Spinal cord (tissue), 9 donors: ENCODE measurements at regions not wholly inside any gene's neighbourhood (a gene's known extent, or its start where the extent isn't known, plus 50 kb on each side); places are given as distances from the start of the nearest gene placed in this dataset.

Experiments used
- DNase-seq, 6 donors: peaks; one replicate each; pipeline versions ENCODE4 v3.0.0 to v3.0.0-alpha.2; 2013 to 2015; ENCODE audit warnings: low spot score in 6 of 6, low read depth in 4 of 6
- H3K27ac ChIP-seq: one replicate; pipeline ENCODE4 v1.5.1; 2013; ENCODE audit warnings: low read depth, low read length, control low read depth
- H3K27me3 ChIP-seq: one replicate; pipeline ENCODE4 v1.6.1; 2013; ENCODE audit warnings: low read length; ENCODE audit not compliant: control insufficient read depth, insufficient read depth
- H3K36me3 ChIP-seq: one replicate; pipeline ENCODE4 v1.6.1; 2013; ENCODE audit warnings: low read length; ENCODE audit not compliant: control insufficient read depth, insufficient read depth
- H3K4me1 ChIP-seq: one replicate; pipeline ENCODE4 v1.6.1; 2013; ENCODE audit warnings: low read length; ENCODE audit not compliant: control insufficient read depth, insufficient read depth
- H3K4me3 ChIP-seq: one replicate; pipeline ENCODE4 v1.5.1; 2013; ENCODE audit warnings: low read depth, low read length, control low read depth
- H3K9me3 ChIP-seq: one replicate; pipeline ENCODE4 v1.6.1; 2013; ENCODE audit warnings: low read length; ENCODE audit not compliant: control insufficient read depth, insufficient read depth
- WGBS: methylation state at CpG from one replicate; pipeline ENCODE4 v1.1.5; 2013; ENCODE audit warnings: missing lambda C conversion rate; ENCODE audit not compliant: insufficient coverage; 5-methylcytosine and 5-hydroxymethylcytosine counted together
- donor health status: healthy.

- no peaks in the 10 kb centered on the region for H3K27me3 ChIP-seq
- H3K27ac ChIP-seq = no peak overlapping the region
- no peaks in the 10 kb centered on the region for H3K36me3 ChIP-seq
- no peaks in the 10 kb centered on the region for H3K4me1 ChIP-seq
- H3K9me3 ChIP-seq = no peaks in the 10 kb centered on the region
- H3K4me3 ChIP-seq = no peak overlapping the region
- peak in 1 of 6 donors; percentile 4 for DNase-seq
These were observed 1143.8 kb downstream of the MAT2B start for GRCh38 chr5:164649266-164649665.

- Histone ChIP-seq H3K27me3 (no peaks in the 10 kb centered on the region), H3K4me3 (no peak overlapping the region), H3K4me1 (no peaks in the 10 kb centered on the region), H3K27ac (no peak overlapping the region), H3K36me3 (no peaks in the 10 kb centered on the region), H3K9me3 (no peaks in the 10 kb centered on the region)
- no peak for DNase-seq
- no CpG with 5 or more reads among the region's 1 CpG for WGBS
These were observed 1145.0 kb downstream of the MAT2B start for GRCh38 chr5:164650427-164650826.

GRCh38 chr5:164651546-164652275 lies 1146.3 kb downstream of the MAT2B start:
- Histone ChIP-seq H3K36me3 (no peaks in the 10 kb centered on the region), H3K9me3 (no peaks in the 10 kb centered on the region), H3K4me3 (no peak overlapping the region), H3K27ac (no peak overlapping the region), H3K4me1 (no peaks in the 10 kb centered on the region), H3K27me3 (no peaks in the 10 kb centered on the region)
- WGBS = 86% methylated on average over 5 of the region's 7 CpGs
- DNase-seq = no peak

GRCh38 chr5:164652276-164652660 lies 1146.8 kb downstream of the MAT2B start:
- Histone ChIP-seq H3K36me3 (no peaks in the 10 kb centered on the region), H3K4me3 (no peak overlapping the region), H3K27ac (no peak overlapping the region), H3K27me3 (no peaks in the 10 kb centered on the region), H3K4me1 (no peaks in the 10 kb centered on the region), H3K9me3 (no peaks in the 10 kb centered on the region)
- no CpG with 5 or more reads among the region's 1 CpG for WGBS
- no peak for DNase-seq

- 100% methylated on average over 1 of the region's 2 CpGs for WGBS
- DNase-seq = no peak
- no peak overlapping the region for H3K27ac ChIP-seq
- no peaks in the 10 kb centered on the region for H3K27me3 ChIP-seq
- no peaks in the 10 kb centered on the region for H3K9me3 ChIP-seq
- H3K36me3 ChIP-seq = no peaks in the 10 kb centered on the region
- H3K4me1 ChIP-seq = no peaks in the 10 kb centered on the region
- no peak overlapping the region for H3K4me3 ChIP-seq
These were observed 1158.0 kb downstream of the MAT2B start for GRCh38 chr5:164663198-164663989.

- no peaks in the 10 kb centered on the region for H3K36me3 ChIP-seq
- WGBS = no CpG with 5 or more reads among the region's 3 CpGs
- H3K27ac ChIP-seq = no peak overlapping the region
- no peaks in the 10 kb centered on the region for H3K4me1 ChIP-seq
- no peaks in the 10 kb centered on the region for H3K27me3 ChIP-seq
- no peak for DNase-seq
- H3K4me3 ChIP-seq = no peak overlapping the region
- H3K9me3 ChIP-seq = no peaks in the 10 kb centered on the region
These were observed 1166.2 kb downstream of the MAT2B start for GRCh38 chr5:164671640-164672039.

- no peaks in the 10 kb centered on the region for H3K9me3 ChIP-seq
- H3K36me3 ChIP-seq = no peaks in the 10 kb centered on the region
- WGBS = 100% methylated on average over 1 of the region's 4 CpGs
- no peaks in the 10 kb centered on the region for H3K27me3 ChIP-seq
- H3K27ac ChIP-seq = no peak overlapping the region
- no peaks in the 10 kb centered on the region for H3K4me1 ChIP-seq
- DNase-seq = peak in 4 of 6 donors; percentile 2 to 86 (median 18)
- H3K4me3 ChIP-seq = no peak overlapping the region
These were observed 1166.8 kb downstream of the MAT2B start for GRCh38 chr5:164672205-164672604.

- no CpG with 5 or more reads among the region's 3 CpGs for WGBS
- no peak overlapping the region for H3K27ac ChIP-seq
These were observed 1167.7 kb downstream of the MAT2B start for GRCh38 chr5:164672931-164673694.

GRCh38 chr5:164679461-164679860 lies 1174.0 kb downstream of the MAT2B start:
- Histone ChIP-seq H3K27me3 (no peaks in the 10 kb centered on the region), H3K36me3 (no peaks in the 10 kb centered on the region), H3K4me3 (no peak overlapping the region), H3K4me1 (no peaks in the 10 kb centered on the region), H3K9me3 (no peaks in the 10 kb centered on the region), H3K27ac (no peak overlapping the region)
- no peak for DNase-seq

More at GRCh38 chr5:164672931-164673694, 1167.7 kb downstream of the MAT2B start:
- peak in 1 of 6 donors; percentile 24 for DNase-seq
- Histone ChIP-seq H3K9me3 (no peaks in the 10 kb centered on the region), H3K36me3 (no peaks in the 10 kb centered on the region), H3K4me1 (no peaks in the 10 kb centered on the region), H3K27me3 (no peaks in the 10 kb centered on the region), H3K4me3 (no peak overlapping the region)
